Bronchial epithelial cell (primary cell): ENCODE measurements at regions not wholly inside any gene's neighbourhood (a gene's known extent, or its start where the extent isn't known, plus 50 kb on each side); places are given as distances from the start of the nearest gene placed in this dataset.
"Not testable (repeated sequence)": the region's sequence is repeated elsewhere in the genome, so short reads cannot be mapped to it uniquely, and the experiment has no call there.

Source experiments
- DNase-seq: peaks from one replicate; pipeline ENCODE4 v3.0.0-alpha.2; 2010; ENCODE audit warnings: low read depth
- FAIRE-seq: peaks from 2 replicates; lab custom pipeline; 2011; peaks lifted over from hg19 to GRCh38; lab: Jason Lieb, UNC
- H3K27me3 ChIP-seq: 2 replicates; pipeline ENCODE4 v1.5.1; 2011; ENCODE audit warnings: low read length; ENCODE audit not compliant: control insufficient read depth, insufficient read depth
- H3K36me3 ChIP-seq: 2 replicates; pipeline ENCODE4 v1.5.1; 2011; ENCODE audit warnings: low read length; ENCODE audit not compliant: control insufficient read depth, insufficient read depth
- H3K4me3 ChIP-seq: 2 replicates; pipeline ENCODE4 v1.5.1; 2011; ENCODE audit warnings: mild to moderate bottlenecking, low read depth, low read length, control low read depth
- CTCF ChIP-seq: IDR thresholded peaks from 2 replicates; pipeline ENCODE4 v1.5.1; 2011; ENCODE audit warnings: mild to moderate bottlenecking, moderate library complexity, low read length, control low read depth, inconsistent platforms; ENCODE audit not compliant: insufficient read depth, severe bottlenecking

- Histone ChIP-seq H3K27me3 (no peaks in the 10 kb centered on the region), H3K4me3 (no peak overlapping the region), H3K36me3 (no peaks in the 10 kb centered on the region)
- DNase-seq, result no peak
- TF ChIP-seq CTCF, result no peak
- no peak for FAIRE-seq
These were observed 228.3 kb upstream of the NPVF start for GRCh38 chr7:25456467-25457171.

- FAIRE-seq (no peak), DNase-seq (no peak)
- H3K36me3 ChIP-seq, result no peaks in the 10 kb centered on the region
- no peaks in the 10 kb centered on the region for H3K27me3 ChIP-seq
- no peak overlapping the region for H3K4me3 ChIP-seq
- TF ChIP-seq CTCF, result no peak
These were observed 230.8 kb upstream of the NPVF start for GRCh38 chr7:25459057-25459456.

- no peak for FAIRE-seq
- TF ChIP-seq CTCF, result no peak
These were observed 232.1 kb upstream of the NPVF start for GRCh38 chr7:25460433-25460832.

GRCh38 chr7:25469669-25470068 lies 241.4 kb upstream of the NPVF start:
- Histone ChIP-seq H3K4me3 (no peak overlapping the region), H3K36me3 (no peaks in the 10 kb centered on the region), H3K27me3 (no peaks in the 10 kb centered on the region)
- TF ChIP-seq CTCF, result no peak
- no peak for FAIRE-seq
- DNase-seq, result peak; percentile 5

More at GRCh38 chr7:25460433-25460832, 232.1 kb upstream of the NPVF start:
- DNase-seq, result no peak
- H3K36me3 ChIP-seq, result no peaks in the 10 kb centered on the region
- H3K4me3 ChIP-seq, result no peak overlapping the region
- H3K27me3 ChIP-seq, result no peaks in the 10 kb centered on the region

GRCh38 chr7:25476863-25477499 lies 248.7 kb upstream of the NPVF start:
- FAIRE-seq (peak; percentile 43), DNase-seq (no peak)
- Histone ChIP-seq H3K36me3 (no peaks in the 10 kb centered on the region), H3K4me3 (no peak overlapping the region), H3K27me3 (no peaks in the 10 kb centered on the region)
- TF ChIP-seq CTCF, result no peak

GRCh38 chr7:25478221-25478620 lies 249.9 kb upstream of the NPVF start:
- H3K27me3 ChIP-seq, FAIRE-seq, DNase-seq, H3K36me3 ChIP-seq, H3K4me3 ChIP-seq: not testable (repeated sequence)
